D721Med (cell line): ENCODE measurements at regions not wholly inside any gene's neighbourhood (a gene's known extent, or its start where the extent isn't known, plus 50 kb on each side); places are given as distances from the start of the nearest gene placed in this dataset.

Experiments
- DNase-seq: peaks from one replicate; pipeline ENCODE4 v3.0.0; 2011; ENCODE audit warnings: low spot score; ENCODE audit not compliant: insufficient read length
- FAIRE-seq: peaks from 2 replicates; lab custom pipeline; 2011; peaks lifted over from hg19 to GRCh38; lab: Jason Lieb, UNC
- CTCF ChIP-seq: IDR thresholded peaks from 2 replicates; pipeline ENCODE4 v1.5.1; 2012; ENCODE audit warnings: mild to moderate bottlenecking, control low read depth; ENCODE audit not compliant: insufficient read depth; ENCODE audit errors: missing control alignments

DNA sequence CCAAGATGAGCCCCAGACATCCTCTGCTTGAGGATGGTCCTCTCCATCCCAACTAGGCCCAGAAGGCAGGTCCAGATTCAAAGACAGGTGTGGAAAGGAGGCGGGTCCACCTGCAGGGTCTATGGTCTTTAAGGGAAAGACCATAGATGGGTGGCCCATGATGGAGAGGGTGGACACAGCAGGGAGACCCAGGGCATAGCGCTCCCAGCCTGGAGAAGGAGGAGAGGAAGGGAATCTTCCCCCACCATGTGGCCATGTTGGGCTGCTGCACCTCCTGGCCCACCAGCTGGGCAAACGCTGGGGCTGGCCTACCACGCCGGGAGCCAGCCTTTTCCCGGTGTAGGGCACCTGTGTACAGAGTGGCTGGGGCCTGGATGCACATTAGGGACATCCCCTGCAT, 265.2 kb upstream of the TLE3 start:
- no peak for FAIRE-seq
- peak; percentile 55 for TF ChIP-seq CTCF
- DNase-seq, result no peak

DNA sequence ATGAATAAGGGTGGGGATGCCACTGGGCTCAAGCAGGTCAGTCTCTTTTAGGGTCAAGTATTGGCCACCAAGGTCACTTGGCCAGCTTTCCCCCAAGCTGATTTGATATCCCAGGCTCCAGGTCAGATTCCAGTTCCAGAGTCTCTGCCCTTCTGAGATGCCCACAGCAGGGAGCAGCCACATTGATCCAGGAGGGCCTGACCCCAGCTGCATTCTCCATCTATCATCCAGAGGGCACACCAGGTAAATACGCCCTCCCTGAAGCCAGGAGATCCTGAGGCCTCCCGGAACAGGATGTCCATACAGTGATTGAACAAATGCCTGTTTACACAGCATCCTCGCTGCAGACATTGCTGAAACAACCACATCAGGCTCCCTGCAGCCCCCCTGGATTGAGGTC, 264.6 kb upstream of the TLE3 start:
- DNase-seq, result no peak

DNA sequence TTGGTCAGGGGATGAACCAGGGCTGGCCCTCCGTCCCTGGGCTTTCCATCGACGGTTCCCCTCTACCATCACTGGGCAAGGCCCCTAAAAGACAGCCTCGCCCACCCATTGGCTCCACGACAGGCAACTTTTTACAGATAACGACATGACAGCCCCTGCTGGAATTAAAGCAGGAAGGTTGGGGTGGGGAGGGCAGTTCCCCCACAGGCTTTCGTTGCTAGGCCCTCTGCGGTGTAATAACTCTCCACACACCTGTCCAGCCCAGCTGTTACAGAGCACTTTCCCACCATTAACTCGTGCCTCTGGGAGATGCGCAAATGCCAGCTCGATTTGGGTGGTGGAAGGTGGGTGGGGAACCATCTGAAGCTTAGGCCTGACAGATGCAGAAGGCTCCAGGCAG, 264.2 kb upstream of the TLE3 start:
- no peak for TF ChIP-seq CTCF
- DNase-seq (no peak), FAIRE-seq (no peak)

More for the DNA sequence above, 264.6 kb upstream of the TLE3 start:
- no peak for FAIRE-seq
- TF ChIP-seq CTCF, result no peak

GRCh38 chr15:70361106-70361505, 263.4 kb upstream of the TLE3 start:
- TF ChIP-seq CTCF, result no peak
- DNase-seq (no peak), FAIRE-seq (no peak)

DNA sequence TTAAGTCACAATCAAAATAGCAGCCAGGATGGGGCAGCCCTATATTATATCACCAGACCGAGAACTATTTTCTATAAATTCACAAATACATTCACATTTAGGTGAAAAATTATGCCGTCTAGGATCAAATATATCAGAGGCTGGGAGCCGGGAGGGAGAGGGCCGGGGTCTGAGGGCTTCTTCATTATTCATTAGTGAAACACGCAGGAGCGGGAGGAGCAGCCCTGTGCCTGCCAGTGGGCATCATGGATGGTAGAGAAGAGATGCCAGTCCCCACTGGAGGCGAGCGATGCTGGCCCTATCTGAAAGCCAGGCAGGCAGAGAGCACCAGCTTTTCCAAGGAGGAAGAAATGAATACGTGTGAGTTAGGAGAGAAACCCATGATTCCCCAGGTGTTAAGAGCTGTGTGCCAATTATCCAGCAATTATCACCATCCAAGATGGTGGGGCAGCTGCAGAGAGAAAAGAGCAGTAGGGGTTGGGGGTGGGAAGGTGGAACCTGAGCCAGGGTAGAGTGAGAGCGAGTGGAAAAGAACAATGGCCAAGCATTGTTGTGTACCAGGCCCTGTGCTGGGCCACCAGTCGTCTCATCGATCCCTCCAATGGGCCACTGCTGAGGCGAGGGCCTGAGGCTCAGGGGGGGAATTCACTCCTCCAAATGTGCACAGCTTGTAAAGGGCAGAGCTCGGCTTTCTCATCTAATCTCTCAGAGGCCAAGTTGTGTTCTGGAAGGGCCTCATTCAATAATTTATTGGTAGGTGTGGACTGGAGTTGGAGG, 261.3 kb upstream of the TLE3 start:
- FAIRE-seq (no peak), DNase-seq (no peak)
- TF ChIP-seq CTCF, result no peak

GRCh38 chr15:70358011-70358819, 260.5 kb upstream of the TLE3 start:
- no peak for FAIRE-seq
- no peak for TF ChIP-seq CTCF
- no peak for DNase-seq
